KG1 (cell line): ENCODE measurements at regions not wholly inside any gene's neighbourhood (a gene's known extent, or its start where the extent isn't known, plus 50 kb on each side); places are given as distances from the start of the nearest gene placed in this dataset.
"Not testable (repeated sequence)": the region's sequence is repeated elsewhere in the genome, so short reads cannot be mapped to it uniquely, and the experiment has no call there.

Source experiments
- DNase-seq: peaks from one replicate; lab custom pipeline; 2025; lab: John Stamatoyannopoulos, UW

- no peak for DNase-seq
Observed at GRCh38 chr2:144668493-144669110, 148.7 kb upstream of the ZEB2 start.

GRCh38 chr2:144666032-144666431 lies 146.1 kb upstream of the ZEB2 start:
- DNase-seq = no peak

DNA sequence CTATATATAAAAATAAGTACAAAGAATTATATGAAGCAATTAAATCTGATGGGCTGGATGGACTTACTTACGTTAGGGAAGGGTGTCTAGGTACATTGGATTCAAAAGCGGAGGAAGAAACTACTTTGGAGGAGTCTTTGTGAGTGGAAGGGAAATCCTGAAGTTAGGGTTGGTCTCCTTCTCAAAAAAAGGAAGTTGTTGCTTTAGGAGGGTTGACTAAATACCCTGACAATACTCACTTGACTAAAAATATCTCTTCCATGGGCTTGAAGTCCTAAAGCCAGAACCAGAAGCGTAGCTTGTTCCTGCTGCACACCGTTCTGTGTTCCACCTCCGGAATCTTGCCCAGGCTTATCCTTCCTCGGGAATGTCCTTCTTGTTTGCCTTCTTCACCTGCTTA lies 143.3 kb upstream of the ZEB2 start:
- DNase-seq = no peak

GRCh38 chr2:144660518-144661316 lies 140.8 kb upstream of the ZEB2 start:
- DNase-seq = peak; percentile 19

- DNase-seq = no peak
Observed at GRCh38 chr2:144659731-144660275, 139.9 kb upstream of the ZEB2 start.

DNA sequence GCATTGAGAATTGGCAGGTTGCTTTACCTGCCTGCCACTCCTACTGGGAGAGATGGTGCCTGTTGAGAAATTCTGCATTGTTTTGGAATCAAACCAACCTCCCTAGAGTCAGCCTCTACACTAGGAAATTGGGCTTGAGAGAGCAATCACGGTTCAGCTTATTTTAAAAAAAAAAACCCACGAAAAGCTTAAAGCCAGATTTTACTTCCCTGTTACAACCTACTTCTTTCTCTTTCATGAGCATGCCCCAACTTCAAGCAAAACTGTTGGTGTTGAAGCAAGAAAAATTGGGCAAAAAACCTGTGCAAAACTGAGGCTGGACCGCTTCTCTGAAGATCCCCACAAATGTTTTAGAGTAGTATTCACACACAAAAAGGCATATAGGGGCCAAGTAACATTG lies 134.6 kb upstream of the ZEB2 start:
- DNase-seq = no peak

GRCh38 chr2:144650907-144651306 lies 131.0 kb upstream of the ZEB2 start:
- DNase-seq = no peak

DNA sequence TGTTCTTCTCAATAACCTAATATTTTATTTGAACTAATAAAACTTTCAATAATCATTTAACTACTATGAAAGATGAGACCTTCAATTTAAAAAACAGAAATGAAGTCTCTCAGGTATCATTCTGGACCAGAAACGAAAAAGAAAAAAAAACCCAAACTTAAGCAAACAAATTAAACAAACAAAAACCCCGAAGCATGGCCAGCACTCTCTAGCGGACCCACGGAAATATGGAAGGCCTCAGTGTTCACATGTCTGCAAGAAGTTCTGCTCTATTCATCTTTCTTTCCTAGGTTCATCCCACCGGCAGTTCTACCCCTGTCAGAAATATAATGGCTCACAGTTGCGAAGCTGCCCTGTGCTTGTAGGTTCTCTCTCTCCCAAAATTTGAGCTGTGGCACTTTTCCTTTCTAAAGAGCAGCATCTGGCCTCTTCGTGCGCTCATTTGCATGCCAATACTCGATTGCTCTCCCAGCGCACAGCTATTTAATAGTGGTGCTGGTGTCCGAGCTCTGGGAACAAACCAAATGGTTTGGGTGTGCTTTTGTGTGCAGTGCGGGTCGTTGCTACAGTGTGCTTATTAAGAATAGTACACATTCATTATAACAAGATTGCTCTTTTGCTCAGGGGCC lies 129.0 kb upstream of the ZEB2 start:
- no peak for DNase-seq

DNA sequence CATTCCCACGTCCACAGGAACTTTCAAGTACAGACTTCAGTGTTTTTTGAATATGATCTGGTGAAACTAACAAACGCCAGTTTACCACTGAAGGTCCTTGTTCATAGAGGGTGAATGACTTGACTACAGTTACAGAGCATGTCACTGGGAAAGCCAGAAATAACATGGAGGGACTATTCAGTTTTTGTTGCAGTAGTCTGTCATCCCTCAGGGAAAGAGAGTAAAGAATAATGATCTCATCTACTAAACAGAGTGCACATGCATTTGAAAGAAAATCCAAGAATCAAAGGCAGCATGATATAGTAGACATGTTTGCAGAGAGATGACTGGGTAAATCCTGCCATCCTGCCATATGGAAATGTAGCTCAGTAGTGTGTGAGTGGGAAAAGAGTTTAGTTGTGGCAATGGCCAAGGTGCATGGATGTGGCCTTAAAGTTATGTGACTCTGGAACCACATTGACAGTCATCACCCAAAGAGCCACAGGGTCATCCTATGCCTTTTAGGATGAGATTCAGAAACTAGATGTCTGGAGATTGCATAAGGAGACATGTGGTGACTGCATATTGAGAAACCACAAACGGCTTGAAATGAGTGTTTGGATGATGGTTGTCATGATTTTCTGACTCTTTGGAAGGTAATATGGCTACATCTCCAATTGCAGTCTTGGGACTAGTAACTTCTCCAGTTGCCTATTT lies 125.3 kb upstream of the ZEB2 start:
- DNase-seq = no peak

- DNase-seq = no peak
Observed at GRCh38 chr2:144644549-144644948, 124.6 kb upstream of the ZEB2 start.

GRCh38 chr2:144643537-144644336 lies 123.8 kb upstream of the ZEB2 start:
- DNase-seq = no peak

- DNase-seq = no peak
Observed at GRCh38 chr2:144642856-144643255, 122.9 kb upstream of the ZEB2 start.

DNA sequence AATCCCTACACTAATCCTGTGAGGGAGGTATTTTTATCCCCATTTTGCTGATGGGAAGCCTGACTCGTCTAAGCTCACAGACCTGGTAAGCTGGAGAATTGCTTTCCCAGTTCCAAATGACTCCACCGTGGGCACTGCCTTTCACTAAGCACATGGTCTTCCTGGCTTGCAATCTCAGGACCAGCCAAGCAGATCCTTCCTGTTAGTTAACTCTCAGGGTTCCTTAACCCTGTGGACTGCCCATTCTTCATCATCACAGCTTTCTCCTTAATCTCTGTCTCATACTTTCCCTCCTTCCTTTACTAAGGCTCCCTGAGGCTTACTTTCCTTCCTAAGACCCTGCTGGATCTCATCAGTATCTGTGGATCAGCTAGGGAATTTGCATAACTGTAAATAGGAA lies 122.2 kb upstream of the ZEB2 start:
- no peak for DNase-seq

- not testable (repeated sequence) for DNase-seq
Observed at GRCh38 chr2:144638250-144638649, 118.3 kb upstream of the ZEB2 start.

- DNase-seq = not testable (repeated sequence)
Observed at GRCh38 chr2:144636860-144637259, 116.9 kb upstream of the ZEB2 start.

DNA sequence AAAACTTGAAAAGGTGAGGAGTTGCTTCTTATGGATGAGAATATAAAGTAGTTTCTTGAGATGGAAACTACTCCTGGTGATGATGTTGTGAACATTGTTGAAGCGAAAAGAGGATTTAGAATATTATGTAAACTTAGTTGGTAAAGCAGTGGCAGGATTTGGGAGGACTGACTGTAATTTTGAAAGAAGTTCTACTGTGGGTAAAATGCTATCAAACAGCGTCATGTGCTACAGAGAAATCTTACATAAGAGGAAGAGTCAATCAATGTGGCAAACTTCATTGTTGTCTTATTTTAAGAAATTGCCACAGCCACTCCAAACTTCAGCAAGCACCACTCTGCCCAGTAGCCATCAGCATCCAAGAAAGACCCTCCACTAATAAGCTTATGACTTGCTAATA lies 112.9 kb upstream of the ZEB2 start:
- DNase-seq = no peak

- DNase-seq = no peak
Observed at GRCh38 chr2:144631636-144632035, 111.7 kb upstream of the ZEB2 start.

GRCh38 chr2:144630459-144631215 lies 110.7 kb upstream of the ZEB2 start:
- DNase-seq = no peak

DNA sequence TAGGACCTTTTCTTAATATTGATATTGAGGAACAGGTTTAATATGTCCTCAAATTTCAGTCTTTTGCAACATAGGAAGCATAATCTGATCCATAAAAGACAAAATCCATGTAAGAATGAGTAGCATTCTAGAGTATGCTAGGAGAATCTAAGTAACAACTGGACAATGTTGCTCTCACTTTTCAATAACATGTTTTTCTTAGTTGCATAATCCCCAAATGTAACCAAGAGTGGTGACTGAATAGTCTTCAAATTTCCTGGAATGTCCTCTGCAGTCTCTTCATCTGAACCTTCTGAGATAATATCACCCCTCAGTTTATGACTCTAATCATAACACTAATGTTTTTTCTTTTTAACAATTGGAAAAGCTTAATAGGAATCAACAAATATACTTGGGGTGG lies 110.0 kb upstream of the ZEB2 start:
- no peak for DNase-seq

GRCh38 chr2:144628566-144628965 lies 108.6 kb upstream of the ZEB2 start:
- DNase-seq = no peak

DNA sequence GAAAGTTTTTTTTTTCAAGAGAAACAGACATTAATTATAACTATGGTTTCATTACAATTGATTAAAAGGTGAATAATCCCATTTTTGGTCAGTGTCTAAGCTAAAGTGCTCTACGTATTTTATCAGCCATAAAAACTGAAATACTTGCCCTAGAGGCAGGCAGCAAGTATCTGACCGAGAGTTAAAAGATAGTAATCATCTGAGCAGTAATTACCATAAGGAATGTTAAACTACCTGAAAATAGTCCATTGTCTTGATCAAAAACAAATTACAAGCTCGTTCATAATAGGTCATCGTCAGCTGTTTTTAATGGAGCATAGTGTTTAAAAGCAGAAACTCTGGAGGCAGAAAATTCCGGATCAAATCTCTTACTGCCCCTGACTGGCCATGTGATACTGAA lies 105.7 kb upstream of the ZEB2 start:
- no peak for DNase-seq
